Hepatocyte (in vitro differentiated cells): ENCODE measurements at regions not wholly inside any gene's neighbourhood (a gene's known extent, or its start where the extent isn't known, plus 50 kb on each side); places are given as distances from the start of the nearest gene placed in this dataset.

Experiments used
- DNase-seq: peaks from one replicate; pipeline ENCODE4 v3.0.0-alpha.2; 2016; ENCODE audit warnings: low spot score
- H2AFZ ChIP-seq: fragments of 200-600 bp; sonication (generic); 2 replicates; pipeline ENCODE4 v1.6.0; 2016; ENCODE audit warnings: antibody characterized with exemption, mild to moderate bottlenecking
- H3K27ac ChIP-seq: fragments of 200-600 bp; sonication (generic); 2 replicates; pipeline ENCODE4 v1.5.1; 2016; ENCODE audit warnings: mild to moderate bottlenecking
- H3K27me3 ChIP-seq: fragments of 200-600 bp; sonication (generic); 2 replicates; pipeline ENCODE4 v1.6.1; 2016
- H3K36me3 ChIP-seq: fragments of 200-600 bp; sonication (generic); replicated peaks from 2 replicates; pipeline ENCODE4 v1.5.1; 2016; ENCODE audit warnings: low read depth; ENCODE audit not compliant: insufficient read depth
- H3K4me1 ChIP-seq: fragments of 200-600 bp; sonication (generic); 2 replicates; pipeline ENCODE4 v1.5.1; 2016; ENCODE audit warnings: mild to moderate bottlenecking, moderate library complexity; ENCODE audit not compliant: insufficient read depth
- H3K4me2 ChIP-seq: fragments of 200-600 bp; sonication (generic); 2 replicates; pipeline ENCODE4 v1.6.0; 2016
- H3K4me3 ChIP-seq: fragments of 200-600 bp; sonication (generic); 2 replicates; pipeline ENCODE4 v1.5.1; 2016; ENCODE audit warnings: mild to moderate bottlenecking
- H3K79me2 ChIP-seq: fragments of 200-600 bp; sonication (generic); 2 replicates; pipeline ENCODE4 v1.6.0; 2017; ENCODE audit warnings: mild to moderate bottlenecking
- H3K9me2 ChIP-seq: fragments of 200-600 bp; sonication (generic); replicated peaks from 2 replicates; pipeline ENCODE4 v1.6.0; 2017; ENCODE audit warnings: mild to moderate bottlenecking; ENCODE audit not compliant: insufficient read depth
- H3K9me3 ChIP-seq: fragments of 200-600 bp; sonication (generic); 2 replicates; pipeline ENCODE4 v1.5.1; 2016; ENCODE audit warnings: low read depth, mild to moderate bottlenecking
- H4K20me1 ChIP-seq: fragments of 200-600 bp; sonication (generic); 2 replicates; pipeline ENCODE4 v1.6.0; 2016; ENCODE audit warnings: mild to moderate bottlenecking; ENCODE audit not compliant: insufficient read depth, poor library complexity, severe bottlenecking
- EZH2 ChIP-seq: fragments of 200-600 bp; sonication (generic); IDR thresholded peaks from 2 replicates; pipeline ENCODE4 v1.6.1; 2016; ENCODE audit warnings: antibody characterized with exemption, mild to moderate bottlenecking, borderline replicate concordance
- EZH2phosphoT487 ChIP-seq: fragments of 200-600 bp; sonication (generic); IDR thresholded peaks from one replicate; pipeline ENCODE4 v1.6.1; 2018; ENCODE audit warnings: antibody characterized with exemption, mild to moderate bottlenecking, low read depth, moderate library complexity; ENCODE audit not compliant: unreplicated experiment, severe bottlenecking
- WGBS: methylation state at CpG from one replicate; pipeline ENCODE4 v1.1.6; 2016; ENCODE audit warnings: low lambda C conversion rate; ENCODE audit errors: missing lambda C conversion rate; 5-methylcytosine and 5-hydroxymethylcytosine counted together
- TF ChIP-seq, protein P1 (sequence below): fragments of 200-600 bp; sonication (generic); IDR thresholded peaks from 2 replicates; pipeline ENCODE4 v1.5.1; 2016; ENCODE audit warnings: antibody characterized with exemption, mild to moderate bottlenecking; ENCODE audit not compliant: poor library complexity

- Histone ChIP-seq H3K79me2 (no peaks in the 10 kb centered on the region), H3K36me3 (no peaks in the 10 kb centered on the region), H3K4me1 (no peaks in the 10 kb centered on the region), H3K9me2 (no peaks in the 10 kb centered on the region), H3K4me2 (no peak overlapping the region), H3K9me3 (no peaks in the 10 kb centered on the region), H2AFZ (no peak overlapping the region), H4K20me1 (no peaks in the 10 kb centered on the region), H3K27me3 (no peaks in the 10 kb centered on the region), H3K4me3 (no peak overlapping the region), H3K27ac (no peak overlapping the region)
- TF ChIP-seq EZH2 = no peak
- TF ChIP-seq, protein P1, sequence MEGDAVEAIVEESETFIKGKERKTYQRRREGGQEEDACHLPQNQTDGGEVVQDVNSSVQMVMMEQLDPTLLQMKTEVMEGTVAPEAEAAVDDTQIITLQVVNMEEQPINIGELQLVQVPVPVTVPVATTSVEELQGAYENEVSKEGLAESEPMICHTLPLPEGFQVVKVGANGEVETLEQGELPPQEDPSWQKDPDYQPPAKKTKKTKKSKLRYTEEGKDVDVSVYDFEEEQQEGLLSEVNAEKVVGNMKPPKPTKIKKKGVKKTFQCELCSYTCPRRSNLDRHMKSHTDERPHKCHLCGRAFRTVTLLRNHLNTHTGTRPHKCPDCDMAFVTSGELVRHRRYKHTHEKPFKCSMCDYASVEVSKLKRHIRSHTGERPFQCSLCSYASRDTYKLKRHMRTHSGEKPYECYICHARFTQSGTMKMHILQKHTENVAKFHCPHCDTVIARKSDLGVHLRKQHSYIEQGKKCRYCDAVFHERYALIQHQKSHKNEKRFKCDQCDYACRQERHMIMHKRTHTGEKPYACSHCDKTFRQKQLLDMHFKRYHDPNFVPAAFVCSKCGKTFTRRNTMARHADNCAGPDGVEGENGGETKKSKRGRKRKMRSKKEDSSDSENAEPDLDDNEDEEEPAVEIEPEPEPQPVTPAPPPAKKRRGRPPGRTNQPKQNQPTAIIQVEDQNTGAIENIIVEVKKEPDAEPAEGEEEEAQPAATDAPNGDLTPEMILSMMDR = no peak
- TF ChIP-seq EZH2phosphoT487 = no peak
- DNase-seq = no peak
- 96% methylated on average over 16 of the region's 19 CpGs for WGBS
Observed at GRCh38 chr7:32319012-32319382, 171.2 kb downstream of the LSM5 start.

DNA sequence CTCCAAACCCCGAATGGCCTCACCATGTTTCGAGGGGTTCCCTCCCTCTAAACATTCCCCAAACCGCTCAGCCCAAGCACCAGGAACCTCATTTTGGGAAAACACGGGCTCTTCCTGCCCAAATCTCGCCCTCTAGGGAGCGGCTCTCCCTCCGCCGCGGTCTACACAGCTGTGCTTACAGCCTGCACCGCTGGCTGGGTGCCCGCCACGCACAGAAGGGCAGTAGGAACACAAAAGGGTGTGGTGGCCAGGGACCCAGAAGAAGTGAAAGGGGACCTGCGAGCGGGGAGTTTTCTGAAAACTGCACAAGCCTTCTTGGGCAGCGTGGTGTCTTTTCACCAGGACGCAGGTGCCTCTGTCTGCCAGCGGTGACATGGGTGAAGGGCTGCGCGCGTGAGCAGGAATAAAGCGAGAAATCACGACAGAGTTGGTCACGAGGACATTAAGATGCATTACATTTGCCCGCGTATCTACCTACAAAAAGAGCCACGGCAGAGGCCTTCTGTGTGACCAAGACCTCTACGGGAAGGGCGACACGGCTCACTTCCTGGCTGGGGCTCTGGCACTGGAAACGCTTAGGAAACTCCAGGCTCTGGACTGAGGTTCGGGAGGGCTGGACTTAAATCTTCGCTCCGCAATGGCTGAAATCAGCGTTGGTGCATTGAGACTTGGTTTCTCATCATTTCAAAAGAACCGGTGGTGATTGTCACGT is 171.7 kb downstream of the LSM5 start:
- DNase-seq = no peak
- no peak for TF ChIP-seq EZH2phosphoT487
- no peak for TF ChIP-seq EZH2
- TF ChIP-seq, protein P1 = no peak
- no peaks in the 10 kb centered on the region for H3K4me1 ChIP-seq
- H3K4me3 ChIP-seq = no peak overlapping the region
- H3K9me3 ChIP-seq = no peaks in the 10 kb centered on the region
- 95% methylated on average over 36 of the region's 36 CpGs for WGBS
- no peaks in the 10 kb centered on the region for H3K9me2 ChIP-seq
- H3K27me3 ChIP-seq = no peaks in the 10 kb centered on the region
- no peaks in the 10 kb centered on the region for H4K20me1 ChIP-seq
- no peaks in the 10 kb centered on the region for H3K36me3 ChIP-seq
- no peaks in the 10 kb centered on the region for H3K79me2 ChIP-seq
- H3K27ac ChIP-seq = no peak overlapping the region
- no peak overlapping the region for H2AFZ ChIP-seq
- no peak overlapping the region for H3K4me2 ChIP-seq

DNA sequence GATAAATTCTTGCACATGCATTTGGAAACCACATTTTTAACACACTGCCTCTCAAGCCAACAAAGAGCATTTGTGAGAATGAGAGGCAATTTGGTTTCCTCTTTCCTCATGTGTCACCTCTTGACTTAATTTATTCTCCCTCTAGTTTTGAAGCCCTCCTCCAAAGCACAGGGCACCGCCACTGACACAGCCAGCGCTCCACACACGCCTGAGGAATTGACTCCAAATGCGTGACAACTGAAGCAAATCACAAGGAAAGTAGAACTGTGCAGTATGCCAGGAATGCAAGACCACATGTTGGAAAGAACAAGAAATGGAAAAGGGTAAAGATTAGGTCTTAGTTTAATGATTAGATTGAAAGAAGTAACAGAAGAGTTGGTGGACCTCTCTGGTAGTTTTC is 173.3 kb downstream of the LSM5 start:
- no peak overlapping the region for H3K27ac ChIP-seq
- TF ChIP-seq EZH2phosphoT487 (no peak), EZH2 (no peak)
- TF ChIP-seq, protein P1 = no peak
- H3K79me2 ChIP-seq = no peaks in the 10 kb centered on the region
- no peak overlapping the region for H2AFZ ChIP-seq
- H3K4me2 ChIP-seq = no peak overlapping the region
- WGBS = 83% methylated on average over 4 of the region's 4 CpGs
- no peaks in the 10 kb centered on the region for H4K20me1 ChIP-seq
- no peaks in the 10 kb centered on the region for H3K36me3 ChIP-seq
- H3K4me3 ChIP-seq = no peak overlapping the region
- no peaks in the 10 kb centered on the region for H3K27me3 ChIP-seq
- no peaks in the 10 kb centered on the region for H3K9me3 ChIP-seq
- H3K4me1 ChIP-seq = no peaks in the 10 kb centered on the region
- no peak for DNase-seq
- no peaks in the 10 kb centered on the region for H3K9me2 ChIP-seq

DNA sequence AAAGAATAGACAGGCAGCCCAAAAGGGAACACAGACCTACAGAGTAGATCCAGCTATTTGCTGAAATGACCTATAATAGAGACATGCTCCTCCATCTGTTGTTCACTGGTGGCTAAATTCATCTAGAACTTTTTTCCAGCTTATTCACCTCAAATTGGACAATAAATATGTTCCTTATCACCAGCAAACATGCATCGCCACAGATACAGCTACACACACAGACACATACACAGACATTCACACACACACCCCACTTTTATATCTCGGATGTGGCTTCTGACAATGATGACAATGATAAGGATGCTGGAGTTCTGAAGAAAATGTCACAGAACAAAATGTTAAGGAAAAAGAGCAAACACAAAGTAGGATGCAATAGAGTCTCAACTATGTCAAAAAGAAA is 175.4 kb downstream of the LSM5 start:
- H3K9me3 ChIP-seq = no peaks in the 10 kb centered on the region
- H2AFZ ChIP-seq = no peak overlapping the region
- H3K27me3 ChIP-seq = no peaks in the 10 kb centered on the region
- no peaks in the 10 kb centered on the region for H3K79me2 ChIP-seq
- H3K36me3 ChIP-seq = no peaks in the 10 kb centered on the region
- no peaks in the 10 kb centered on the region for H3K4me1 ChIP-seq
- H3K9me2 ChIP-seq = no peaks in the 10 kb centered on the region
- H3K27ac ChIP-seq = no peak overlapping the region
- no peak for TF ChIP-seq EZH2phosphoT487
- TF ChIP-seq EZH2 = no peak
- TF ChIP-seq, protein P1 = no peak
- WGBS = 77% methylated on average over 2 of the region's 2 CpGs
- DNase-seq = no peak
- no peaks in the 10 kb centered on the region for H4K20me1 ChIP-seq
- no peak overlapping the region for H3K4me2 ChIP-seq
- no peak overlapping the region for H3K4me3 ChIP-seq
